Middle frontal gyrus (tissue), 1 donor: ENCODE measurements at regions not wholly inside any gene's neighbourhood (a gene's known extent, or its start where the extent isn't known, plus 50 kb on each side); places are given as distances from the start of the nearest gene placed in this dataset.

Experiments
- DNase-seq: peaks from one replicate; pipeline ENCODE4 v3.0.0-alpha.2; 2015; ENCODE audit warnings: low spot score; ENCODE audit errors: extremely low spot score

DNA sequence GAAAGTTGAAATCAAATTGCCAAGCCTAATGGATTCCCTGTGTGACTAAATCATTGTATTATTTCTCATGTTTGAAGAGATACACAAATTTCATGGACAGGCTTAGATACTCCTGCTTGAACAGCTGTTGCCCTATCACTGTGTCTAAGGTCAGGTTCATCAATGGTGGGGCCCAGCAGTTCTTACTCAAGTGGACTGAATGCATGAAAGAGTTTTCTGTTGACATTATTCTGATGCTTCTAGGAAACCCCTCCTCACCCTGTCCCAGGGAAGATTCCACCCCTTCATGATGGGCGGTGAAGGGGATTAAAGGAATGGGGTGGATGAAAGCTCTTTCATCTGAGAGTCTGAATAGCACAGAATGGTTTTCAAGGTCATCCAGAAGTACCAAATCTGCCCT is 148.8 kb downstream of the INO80D start:
- DNase-seq, result no peak

DNA sequence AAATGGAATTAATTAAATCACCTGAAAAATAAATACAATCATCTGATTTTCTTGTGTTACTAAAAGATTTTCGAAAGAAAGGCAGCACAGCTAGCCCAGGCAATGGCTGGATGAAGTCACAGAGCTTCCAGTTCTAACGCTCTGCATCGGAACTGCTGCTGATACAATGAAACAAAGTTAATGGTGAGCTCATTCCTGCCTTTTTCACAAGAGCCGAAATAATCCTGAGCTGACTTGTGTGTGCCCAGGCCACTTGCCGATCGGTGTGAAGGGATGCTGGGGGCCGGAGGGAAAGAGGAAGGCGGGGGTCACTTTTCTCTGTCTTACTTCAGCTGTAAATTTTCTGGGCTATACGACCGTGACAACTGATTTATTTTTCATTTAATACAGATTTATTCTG is 149.5 kb downstream of the INO80D start:
- no peak for DNase-seq

- no peak for DNase-seq
These were observed 151.5 kb downstream of the INO80D start for GRCh38 chr2:205934443-205934842.

DNA sequence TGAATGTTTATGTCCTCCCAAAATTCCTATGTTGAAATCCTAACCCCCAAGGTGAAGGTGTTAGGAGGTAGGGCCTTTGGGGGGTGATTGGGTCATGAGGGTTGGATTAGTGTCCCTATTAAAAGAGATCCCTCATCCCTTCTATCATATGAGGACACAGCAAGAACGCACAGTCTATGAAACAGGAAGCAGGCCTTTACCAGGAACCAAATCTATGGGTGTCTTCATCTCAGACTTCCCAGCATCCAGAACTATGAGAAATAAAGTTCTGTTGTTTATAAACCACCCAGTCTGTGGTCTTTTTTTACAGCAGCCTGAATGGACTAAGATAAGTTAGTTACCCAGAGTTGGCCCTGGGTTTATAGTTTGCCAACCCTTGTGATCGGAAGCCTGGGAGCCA is 153.1 kb downstream of the INO80D start:
- no peak for DNase-seq

- DNase-seq, result no peak
These were observed 154.6 kb downstream of the INO80D start for GRCh38 chr2:205931388-205931787.

GRCh38 chr2:205930209-205930608 is 155.8 kb downstream of the INO80D start:
- DNase-seq, result no peak

DNA sequence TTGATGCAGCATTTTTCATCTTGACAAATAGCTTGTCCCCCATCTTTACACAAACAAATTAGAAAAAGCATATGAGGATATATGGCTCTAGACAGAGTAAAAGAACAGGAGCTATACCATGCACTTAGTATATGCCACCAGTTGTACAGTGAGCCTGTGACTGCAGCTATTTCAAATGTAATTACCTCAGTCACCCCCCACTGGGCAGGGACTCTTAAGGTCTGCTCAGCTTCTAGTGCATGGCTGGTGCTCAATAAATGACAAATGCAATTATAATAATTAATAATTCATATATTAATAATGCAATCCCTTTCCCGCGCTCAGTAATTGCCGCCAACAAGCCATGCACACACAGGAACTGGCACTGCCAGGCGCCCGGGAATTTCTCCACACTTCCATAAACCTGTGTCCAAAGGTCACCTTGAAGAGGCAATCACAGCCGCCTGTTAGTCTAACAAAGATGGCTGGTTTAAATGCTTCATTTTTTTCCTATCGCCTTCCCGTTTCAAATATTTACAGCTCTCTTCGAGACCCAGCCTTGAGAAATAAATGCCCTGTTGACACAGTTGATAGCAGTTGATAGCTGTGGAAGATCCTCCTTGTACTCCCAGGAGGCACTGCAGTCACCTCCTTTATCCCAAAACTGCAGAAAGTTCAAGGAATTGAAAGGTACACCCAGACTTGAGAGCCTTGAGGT is 156.6 kb downstream of the INO80D start:
- DNase-seq, result no peak

DNA sequence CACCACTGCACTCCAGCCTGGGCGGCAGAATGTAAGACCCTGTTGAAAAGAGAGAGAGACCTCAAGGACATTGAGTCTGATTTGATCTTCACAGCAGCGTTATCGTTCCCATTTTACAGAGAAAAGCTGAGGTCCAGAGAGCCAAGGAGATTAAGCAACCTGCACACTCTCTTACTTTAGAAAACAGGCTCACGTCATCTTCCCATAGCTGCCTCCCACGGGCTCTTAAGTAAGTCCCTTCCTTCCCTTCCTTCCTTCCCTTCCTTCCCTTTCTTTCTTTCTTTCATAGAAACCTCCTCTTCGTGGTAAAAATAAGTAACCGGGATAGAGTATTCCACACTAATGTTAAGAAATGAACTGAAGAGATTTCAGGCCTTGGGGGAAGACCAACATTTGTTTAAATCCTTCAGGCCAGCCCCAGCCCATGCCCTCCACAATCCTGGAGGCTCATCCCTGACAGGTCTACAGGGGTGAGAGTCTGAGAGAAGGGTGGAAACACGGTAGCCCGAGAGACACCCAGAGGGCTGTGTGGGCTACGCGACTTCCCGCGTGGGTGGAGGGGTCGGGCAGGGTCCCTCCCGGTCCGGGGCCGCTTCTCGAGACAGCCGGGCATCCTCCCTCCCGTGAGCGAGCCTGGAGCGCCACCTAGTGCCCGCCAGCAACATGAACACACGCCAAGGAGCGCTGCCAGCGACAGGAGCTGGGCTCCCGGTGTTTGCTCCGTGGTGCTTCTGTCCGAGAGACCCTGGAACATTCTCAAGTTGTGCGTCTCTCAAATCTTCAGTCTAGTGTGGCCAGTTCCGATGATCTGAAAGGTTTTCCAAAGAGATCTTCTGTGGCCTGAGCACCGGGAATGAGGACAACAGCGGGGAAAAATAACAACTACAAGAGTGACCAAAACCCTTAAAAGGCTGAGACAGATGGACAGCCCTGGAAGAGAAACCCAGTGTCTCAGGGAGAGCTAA is 160.3 kb downstream of the INO80D start:
- peak; percentile 31 for DNase-seq

DNA sequence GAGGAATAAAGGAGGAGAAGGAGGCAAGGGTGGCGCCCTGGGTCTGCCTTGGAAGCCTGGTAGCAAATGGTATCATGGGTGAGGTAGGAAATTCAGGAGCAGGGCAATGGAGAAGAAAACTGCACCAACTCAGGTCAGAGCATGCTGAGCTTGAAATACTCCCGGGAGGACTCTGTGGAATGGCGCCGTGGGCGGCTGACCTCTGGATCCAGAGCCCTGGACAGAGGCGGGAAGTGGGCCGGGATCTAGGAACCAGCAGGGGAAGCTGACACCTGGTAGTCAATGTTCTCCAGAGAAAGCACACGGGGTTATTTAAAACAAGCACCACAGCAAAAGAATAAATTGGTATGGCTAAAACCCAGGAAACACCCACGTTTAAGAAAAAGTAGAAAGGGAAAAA is 161.3 kb downstream of the INO80D start:
- DNase-seq, result no peak

DNA sequence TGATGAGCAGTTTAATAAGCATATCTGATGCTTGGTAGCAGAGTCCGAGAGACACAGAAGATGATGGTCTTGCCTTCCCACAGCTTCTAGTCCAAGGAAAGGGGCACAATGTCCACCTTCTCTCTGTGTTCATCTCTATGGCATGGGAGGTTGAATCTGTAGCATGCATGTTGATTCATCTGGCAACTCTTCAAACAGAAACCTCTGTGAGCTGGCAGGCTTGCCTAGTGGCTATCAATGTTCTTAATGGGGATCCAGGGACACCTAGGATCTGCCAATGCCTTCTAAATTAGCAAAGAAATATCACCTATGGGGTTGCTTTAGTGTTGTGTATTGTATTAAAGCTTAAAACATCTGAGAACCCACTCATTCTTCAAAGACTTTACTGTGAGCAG is 170.8 kb downstream of the INO80D start:
- no peak for DNase-seq

- no peak for DNase-seq
These were observed 171.5 kb downstream of the INO80D start for GRCh38 chr2:205914213-205915129.

- no peak for DNase-seq
These were observed 172.3 kb downstream of the INO80D start for GRCh38 chr2:205913668-205914067.

DNA sequence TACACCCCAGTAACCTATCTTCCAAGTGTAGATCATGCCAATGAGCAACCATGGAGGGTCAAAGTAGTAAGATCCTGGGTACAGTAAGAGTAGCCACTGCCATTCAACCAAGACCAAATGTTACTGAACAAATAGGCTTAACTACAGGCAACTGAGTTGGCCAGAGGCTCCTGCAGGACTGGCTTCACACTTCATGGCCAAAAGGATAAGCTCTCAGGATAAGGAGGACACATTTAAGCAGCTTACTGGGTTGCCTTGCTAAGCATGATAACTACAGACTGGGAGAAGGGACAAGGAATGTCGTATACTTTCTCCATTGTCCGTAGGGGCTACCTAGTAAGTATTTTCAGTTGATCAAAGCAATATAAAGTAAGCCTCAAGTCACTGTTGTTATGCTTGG is 174.7 kb downstream of the INO80D start:
- DNase-seq, result no peak

DNA sequence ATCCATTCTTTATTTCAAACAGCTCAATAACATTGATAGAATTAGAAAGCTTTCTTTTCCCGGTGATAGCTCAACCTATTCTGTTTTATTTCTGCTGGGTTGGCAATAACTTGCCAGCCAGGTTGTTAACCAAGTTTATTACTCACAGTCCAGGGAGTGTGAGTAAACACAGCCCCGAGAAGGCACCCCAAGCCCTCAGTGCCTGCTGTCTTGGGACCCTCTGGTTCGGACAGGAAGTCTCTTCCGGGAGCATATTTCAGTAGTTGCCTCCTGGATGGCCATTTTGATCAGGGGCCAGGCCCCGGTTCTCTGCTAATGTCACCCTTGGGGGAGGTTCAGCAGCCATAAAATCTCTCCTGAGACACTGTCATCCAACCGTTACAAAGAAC is 176.8 kb downstream of the INO80D start:
- no peak for DNase-seq

- DNase-seq, result no peak
These were observed 177.5 kb downstream of the INO80D start for GRCh38 chr2:205908212-205909183.

DNA sequence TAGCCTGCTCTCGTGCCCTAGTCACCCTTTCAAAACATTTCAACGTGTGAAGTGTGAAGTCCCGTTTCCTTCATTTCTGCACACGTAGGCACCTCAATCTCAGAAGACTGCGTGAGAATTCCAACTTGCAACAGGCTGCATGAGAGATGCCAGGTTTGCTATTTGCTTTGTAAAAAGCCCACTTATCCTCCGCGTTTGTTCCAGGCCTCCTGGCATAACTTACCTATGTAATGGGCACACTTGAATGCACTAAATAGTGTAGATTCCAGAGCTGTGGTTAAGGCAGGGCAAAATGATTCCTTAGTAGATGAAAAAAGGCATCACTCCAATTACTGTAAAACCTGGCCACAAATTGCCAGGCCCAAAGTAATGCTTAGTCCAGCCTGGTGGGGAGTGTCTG is 179.6 kb downstream of the INO80D start:
- DNase-seq, result no peak

DNA sequence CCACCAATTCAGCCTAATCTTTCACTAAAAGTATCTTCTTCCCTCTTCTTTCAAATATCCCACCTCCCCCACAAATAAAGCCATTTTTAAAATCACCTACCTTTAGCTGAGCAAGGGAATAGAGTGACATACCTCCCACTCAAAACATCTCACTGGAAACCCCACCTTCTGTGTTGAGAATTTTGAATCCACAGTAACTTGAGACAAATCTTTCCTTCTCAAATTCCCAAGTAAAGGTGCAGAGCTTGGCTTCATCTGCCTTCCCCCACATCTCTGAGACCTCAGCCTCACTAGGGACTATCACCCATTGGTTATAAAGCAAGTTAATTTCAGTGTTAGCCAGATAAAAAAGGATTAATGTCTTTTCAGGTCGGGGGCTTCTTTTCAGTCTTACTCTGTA is 180.4 kb downstream of the INO80D start:
- no peak for DNase-seq

- DNase-seq, result no peak
These were observed 181.1 kb downstream of the INO80D start for GRCh38 chr2:205904873-205905272.

GRCh38 chr2:205903549-205904129 is 182.3 kb downstream of the INO80D start:
- DNase-seq, result no peak

DNA sequence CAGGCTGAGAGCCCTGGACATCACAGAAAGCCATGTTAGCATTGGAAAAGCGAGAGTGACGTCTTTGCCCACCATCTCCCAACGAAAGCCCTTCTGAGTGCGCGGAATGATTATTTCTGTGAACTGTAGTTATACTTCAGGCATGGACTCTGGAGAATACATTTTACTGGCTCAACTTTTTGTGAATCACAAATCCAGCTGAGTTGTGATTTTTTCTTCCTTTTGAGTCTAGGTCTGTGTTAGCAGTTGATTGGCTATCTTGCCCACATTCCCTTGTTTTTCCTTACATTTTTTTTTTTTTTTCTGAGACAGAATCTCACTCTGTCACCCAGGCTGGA is 183.1 kb downstream of the INO80D start:
- no peak for DNase-seq
